ENCODE measurements at regions not wholly inside any gene's neighbourhood (a gene's known extent, or its start where the extent isn't known, plus 50 kb on each side); places are given as distances from the start of the nearest gene placed in this dataset.

- no peak for DNase-seq (ENCODE audit: low spot score)
- ATAC-seq, result no peak
Observed at GRCh38 chr3:64291345-64291744, 66.1 kb upstream of the PRICKLE2 start.

GRCh38 chr3:64290864-64291263, 65.6 kb upstream of the PRICKLE2 start:
- ATAC-seq, result no peak
- no peak for DNase-seq (ENCODE audit: low spot score)

- DNase-seq (ENCODE audit: low spot score), result no peak
- no peak for ATAC-seq
Observed at GRCh38 chr3:64290161-64290560, 64.9 kb upstream of the PRICKLE2 start.

- DNase-seq (ENCODE audit: low spot score) (no peak), ATAC-seq (no peak)
Observed at GRCh38 chr3:64289622-64290021, 64.4 kb upstream of the PRICKLE2 start.

- DNase-seq (ENCODE audit: low spot score) (no peak), ATAC-seq (no peak)
Observed at GRCh38 chr3:64278625-64279024, 53.4 kb upstream of the PRICKLE2 start.

GRCh38 chr3:64276131-64276530, 50.9 kb upstream of the PRICKLE2 start:
- ATAC-seq, result no peak
- DNase-seq (ENCODE audit: low spot score), result no peak

Measured in left lobe of liver (tissue), 2 donors.